Endothelial cell of umbilical vein (primary cell): ENCODE measurements at regions not wholly inside any gene's neighbourhood (a gene's known extent, or its start where the extent isn't known, plus 50 kb on each side); places are given as distances from the start of the nearest gene placed in this dataset.

Experiments used
- BruUV-seq: library from RNA; stranded (reverse); fragments of 400-500 nt; replicated peaks from 2 replicates; lab custom pipeline; 2021; lab: Mats Ljungman, UMichigan
- CTCF ChIA-PET: fragments of 300-600, 350-600 bp; sonication (Branson Sonifier 250); formaldehyde crosslinking; loops from one replicate; lab custom pipeline; 2021; ENCODE audit warnings: antibody characterized with exemption, inconsistent platforms; lab: Charles Lee
- POLR2A ChIA-PET: fragments of 300-600, 350-600 bp; sonication (Branson Sonifier 250); formaldehyde crosslinking; loops from one replicate; lab custom pipeline; 2021; ENCODE audit warnings: antibody characterized with exemption, inconsistent platforms; lab: Charles Lee
- DNase-seq: peaks from one replicate; pipeline ENCODE4 v3.0.0-alpha.2; 2011; ENCODE audit warnings: low read depth, low spot score
- FAIRE-seq: peaks from 2 replicates; lab custom pipeline; 2011; peaks lifted over from hg19 to GRCh38; lab: Jason Lieb, UNC
- H2AFZ ChIP-seq: 2 replicates; pipeline ENCODE4 v1.6.0; 2012; ENCODE audit warnings: low read depth, low read length, control low read depth, inconsistent platforms
- H3K27ac ChIP-seq: 2 replicates; pipeline ENCODE4 v1.5.1; 2011; ENCODE audit warnings: low read depth, mild to moderate bottlenecking, control low read depth, low read length, moderate library complexity; ENCODE audit not compliant: insufficient read depth
- H3K27me3 ChIP-seq, 2 experiments: 2 replicates each; pipeline versions ENCODE4 v1.6.0 to v1.6.1; 2011; ENCODE audit warnings: low read length in 2 of 2, mixed read lengths in 1 of 2; ENCODE audit not compliant: control insufficient read depth in 2 of 2, insufficient read depth in 2 of 2
- H3K36me3 ChIP-seq, 2 experiments: 2 replicates in 1 of 2; 3 replicates in 1 of 2; pipeline ENCODE4 v1.5.1; 2011; ENCODE audit warnings: low read length in 2 of 2, mild to moderate bottlenecking in 1 of 2, moderate library complexity in 1 of 2; ENCODE audit not compliant: control insufficient read depth in 2 of 2, insufficient read depth in 2 of 2; ENCODE audit errors: extremely low read depth in 1 of 2
- H3K4me1 ChIP-seq: 3 replicates; pipeline ENCODE4 v1.5.1; 2011; ENCODE audit warnings: mild to moderate bottlenecking, low read length; ENCODE audit not compliant: control insufficient read depth, insufficient read depth; ENCODE audit errors: extremely low read depth
- H3K4me2 ChIP-seq: 2 replicates; pipeline ENCODE4 v1.6.1; 2011; ENCODE audit warnings: low read length, control low read depth, mixed read lengths; ENCODE audit not compliant: insufficient read depth
- H3K4me3 ChIP-seq, 3 experiments: fragments of 200-600 bp in 1 of 3; sonication (generic), shearing (Covaris generic) in 1 of 3; replicated peaks in 1 of 3; 2 replicates each; pipeline ENCODE4 v1.5.1; 2011 to 2016; ENCODE audit warnings: control low read depth in 3 of 3, low read length in 3 of 3, mild to moderate bottlenecking in 2 of 3, inconsistent platforms in 1 of 3, low read depth in 1 of 3, moderate library complexity in 1 of 3; ENCODE audit not compliant: insufficient read depth in 1 of 3
- H3K79me2 ChIP-seq: 2 replicates; pipeline ENCODE4 v1.6.0; 2012; ENCODE audit warnings: low read length, inconsistent platforms; ENCODE audit not compliant: control insufficient read depth, insufficient read depth
- H3K9ac ChIP-seq: replicated peaks from 2 replicates; pipeline ENCODE3; 2011; ENCODE audit warnings: low read length, control low read depth; ENCODE audit not compliant: insufficient read depth; ENCODE audit errors: extremely low read depth
- H3K9me1 ChIP-seq: replicated peaks from 3 replicates; pipeline ENCODE4 v1.6.0; 2011; ENCODE audit warnings: mild to moderate bottlenecking, low read length; ENCODE audit not compliant: control insufficient read depth, insufficient read depth; ENCODE audit errors: extremely low read depth
- H3K9me3 ChIP-seq: replicated peaks from 2 replicates; pipeline ENCODE4 v1.5.1; 2012; ENCODE audit warnings: low read length, inconsistent platforms; ENCODE audit not compliant: control insufficient read depth, insufficient read depth
- H4K20me1 ChIP-seq: replicated peaks from 2 replicates; pipeline ENCODE3; 2011; ENCODE audit warnings: mild to moderate bottlenecking, low read length; ENCODE audit not compliant: control insufficient read depth, insufficient read depth; ENCODE audit errors: extremely low read depth
- CTCF ChIP-seq, 2 donors: IDR thresholded peaks; 1 replicate in 1 of 2; 2 replicates in 1 of 2; pipeline ENCODE4 v1.5.1; 2011; ENCODE audit warnings: low read length in 2 of 2, mild to moderate bottlenecking in 2 of 2, moderate library complexity in 2 of 2, control low read depth in 1 of 2, inconsistent platforms in 1 of 2, low read depth in 1 of 2; ENCODE audit not compliant: insufficient read depth in 1 of 2; ENCODE audit errors: extremely low read depth in 1 of 2
- EZH2 ChIP-seq: IDR thresholded peaks from 2 replicates; pipeline ENCODE4 v1.6.1; 2012; ENCODE audit warnings: borderline replicate concordance, low read depth, mild to moderate bottlenecking, moderate library complexity, low read length, inconsistent platforms; ENCODE audit not compliant: severe bottlenecking
- FOS ChIP-seq: IDR thresholded peaks from 2 replicates; pipeline ENCODE4 v1.6.1; 2011; ENCODE audit warnings: mild to moderate bottlenecking, low read length, moderate library complexity, borderline replicate concordance; ENCODE audit not compliant: insufficient read depth
- GATA2 ChIP-seq: IDR thresholded peaks from 2 replicates; pipeline ENCODE4 v1.7.0; 2011; ENCODE audit warnings: low read depth, mild to moderate bottlenecking, moderate library complexity, mixed read lengths, low read length; ENCODE audit not compliant: insufficient read length, insufficient read depth
- JUN ChIP-seq: IDR thresholded peaks from 2 replicates; pipeline ENCODE4 v1.6.1; 2011; ENCODE audit warnings: borderline replicate concordance, low read depth; ENCODE audit not compliant: insufficient read length, insufficient read depth
- MAX ChIP-seq: IDR thresholded peaks from 2 replicates; pipeline ENCODE4 v1.6.1; 2011; ENCODE audit not compliant: insufficient read depth, insufficient read length
- MYC ChIP-seq: IDR thresholded peaks from one replicate; pipeline ENCODE4 v1.6.1; 2011; ENCODE audit warnings: mild to moderate bottlenecking, low read depth, low read length
- POLR2A ChIP-seq: IDR thresholded peaks from 2 replicates; pipeline ENCODE4 v1.6.1; 2012; ENCODE audit warnings: low read depth, mild to moderate bottlenecking, control low read depth, low read length
- POLR2AphosphoS5 ChIP-seq: IDR thresholded peaks from 2 replicates; pipeline ENCODE4 v1.6.1; 2012; ENCODE audit warnings: low read depth, mild to moderate bottlenecking, control low read depth, low read length, moderate library complexity; ENCODE audit not compliant: insufficient read depth
- dilution Hi-C: fragments of 300-500 bp; cut with MboI; formaldehyde crosslinking; loops from one replicate; pipeline ENCODE4 v1.15.0; 2019; ENCODE audit warnings: low sequenced_read_pairs; ENCODE audit not compliant: extremely low pct_ligation_motif_present
- intact Hi-C: fragments of 100-400 bp; cut with micrococcal nuclease; formaldehyde crosslinking; loops from one replicate; pipeline ENCODE4 v1.10.0; 2022

GRCh38 chr4:123628288-123628687 is 231.7 kb downstream of the SPRY1 start:
- ChIA-PET POLR2A (no interaction called here), CTCF (interaction anchor here (1.0 to 1.1 kb wide), 3 partner anchors 11 to 485 kb away, joined by 3 read pairs; no protein-coding TSS in a partner anchor)
- H3K27ac ChIP-seq: no peak overlapping the region
- H3K36me3 ChIP-seq: no peaks in the 10 kb centered on the region
- TF ChIP-seq MYC (no peak), GATA2 (no peak), EZH2 (no peak), POLR2A (no peak), FOS (no peak), POLR2AphosphoS5 (no peak), JUN (no peak), CTCF (IDR thresholded peaks at IDR 0.05; ENCODE audit: extremely low read depth in 1 of 2, insufficient read depth in 1 of 2, low read depth in 1 of 2, low read length in 2 of 2) (no peak), MAX (no peak)
- no peaks in the 10 kb centered on the region for H3K79me2 ChIP-seq
- no peaks in the 10 kb centered on the region for H3K9me1 ChIP-seq
- no peak for FAIRE-seq
- intact Hi-C loops: no loop called here
- dilution Hi-C loops: no loop called here
- no peak for DNase-seq
- H3K9me3 ChIP-seq: no peaks in the 10 kb centered on the region
- no TSS peak for BruUV-seq
- H4K20me1 ChIP-seq: no peaks in the 10 kb centered on the region
- no peak overlapping the region for H3K4me2 ChIP-seq
- no peaks in the 10 kb centered on the region for H3K27me3 ChIP-seq
- H3K4me1 ChIP-seq: no peaks in the 10 kb centered on the region
- no peak overlapping the region for H2AFZ ChIP-seq
- no peak overlapping the region for H3K4me3 ChIP-seq
- no peak overlapping the region for H3K9ac ChIP-seq
